HG02798 (cell line): ENCODE measurements at regions not wholly inside any gene's neighbourhood (a gene's known extent, or its start where the extent isn't known, plus 50 kb on each side); places are given as distances from the start of the nearest gene placed in this dataset.
"Not testable (repeated sequence)": the region's sequence is repeated elsewhere in the genome, so short reads cannot be mapped to it uniquely, and the experiment has no call there.

Experiments used
- ATAC-seq: cut with Tn5 transposase; IDR thresholded peaks from one replicate; pipeline ENCODE4 v1.9.1; 2021; ENCODE audit warnings: mild to moderate bottlenecking; ENCODE audit not compliant: unreplicated experiment, poor library complexity

- no peak for ATAC-seq
Observed at GRCh38 chr3:20930034-20930433, 744.0 kb upstream of the SGO1 start.

GRCh38 chr3:20924646-20925385 lies 738.8 kb upstream of the SGO1 start:
- no peak for ATAC-seq

- ATAC-seq = not testable (repeated sequence)
Observed at GRCh38 chr3:20921112-20921511, 735.1 kb upstream of the SGO1 start.

GRCh38 chr3:20916951-20917606 lies 731.1 kb upstream of the SGO1 start:
- ATAC-seq = no peak

GRCh38 chr3:20914310-20914709 lies 728.3 kb upstream of the SGO1 start:
- ATAC-seq = no peak

- ATAC-seq = no peak
Observed at GRCh38 chr3:20912406-20912805, 726.4 kb upstream of the SGO1 start.

- no peak for ATAC-seq
Observed at GRCh38 chr3:20909511-20909910, 723.5 kb upstream of the SGO1 start.

GRCh38 chr3:20905210-20905805 lies 719.3 kb upstream of the SGO1 start:
- ATAC-seq = no peak

GRCh38 chr3:20904671-20905070 lies 718.7 kb upstream of the SGO1 start:
- ATAC-seq = no peak

- ATAC-seq = no peak
Observed at GRCh38 chr3:20898962-20899361, 713.0 kb upstream of the SGO1 start.

- ATAC-seq = no peak
Observed at GRCh38 chr3:20890111-20890519, 704.1 kb upstream of the SGO1 start.

GRCh38 chr3:20878691-20879090 lies 692.7 kb upstream of the SGO1 start:
- no peak for ATAC-seq

- ATAC-seq = no peak
Observed at GRCh38 chr3:20873235-20873634, 687.2 kb upstream of the SGO1 start.

- no peak for ATAC-seq
Observed at GRCh38 chr3:20870106-20870899, 684.3 kb upstream of the SGO1 start.

- no peak for ATAC-seq
Observed at GRCh38 chr3:20865803-20866202, 679.8 kb upstream of the SGO1 start.

- ATAC-seq = no peak
Observed at GRCh38 chr3:20861454-20861853, 675.4 kb upstream of the SGO1 start.

GRCh38 chr3:20857636-20858035 lies 671.6 kb upstream of the SGO1 start:
- ATAC-seq = no peak

GRCh38 chr3:20853890-20854289 lies 667.9 kb upstream of the SGO1 start:
- no peak for ATAC-seq

GRCh38 chr3:20852712-20853111 lies 666.7 kb upstream of the SGO1 start:
- ATAC-seq = no peak

GRCh38 chr3:20849975-20850374 lies 664.0 kb upstream of the SGO1 start:
- no peak for ATAC-seq

GRCh38 chr3:20846832-20847231 lies 660.8 kb upstream of the SGO1 start:
- ATAC-seq = no peak
